Liver (tissue), 3 donors: ENCODE measurements at regions not wholly inside any gene's neighbourhood (a gene's known extent, or its start where the extent isn't known, plus 50 kb on each side); places are given as distances from the start of the nearest gene placed in this dataset.

Experiments used
- EGR1 ChIP-seq, 2 donors: IDR thresholded peaks; 2 replicates each; pipeline ENCODE4 v1.6.1; 2016 to 2018; ENCODE audit warnings: antibody characterized with exemption in 2 of 2, low read depth in 2 of 2
- GABPA ChIP-seq, 2 donors: IDR thresholded peaks in 1 of 2; conservative IDR thresholded peaks in 1 of 2; 2 replicates each; pipeline ENCODE4 v1.6.1; 2016; ENCODE audit warnings: antibody characterized with exemption in 2 of 2, mild to moderate bottlenecking in 1 of 2, moderate library complexity in 1 of 2
- NR2F2 ChIP-seq: IDR thresholded peaks from 2 replicates; pipeline ENCODE4 v1.6.1; 2016; ENCODE audit warnings: antibody characterized with exemption
- RAD21 ChIP-seq, 2 donors: IDR thresholded peaks; 2 replicates each; pipeline ENCODE4 v1.6.1; 2016; ENCODE audit warnings: antibody characterized with exemption in 2 of 2, mild to moderate bottlenecking in 2 of 2
- RXRA ChIP-seq, 2 donors: IDR thresholded peaks; 2 replicates each; pipeline ENCODE4 v1.6.1; 2017 to 2018; ENCODE audit warnings: antibody characterized with exemption in 2 of 2, mild to moderate bottlenecking in 1 of 2
- SP1 ChIP-seq: IDR thresholded peaks from 2 replicates; pipeline ENCODE4 v1.6.1; 2018; ENCODE audit warnings: antibody characterized with exemption, mild to moderate bottlenecking
- TAF1 ChIP-seq: conservative IDR thresholded peaks from 2 replicates; pipeline ENCODE4 v1.6.1; 2016; ENCODE audit warnings: antibody characterized with exemption, mild to moderate bottlenecking
- YY1 ChIP-seq: IDR thresholded peaks from 2 replicates; pipeline ENCODE4 v1.6.1; 2016; ENCODE audit warnings: antibody characterized with exemption, mild to moderate bottlenecking
- TF ChIP-seq, protein P1 (sequence below): fragments of 150-350 bp; IDR thresholded peaks from 2 replicates; pipeline ENCODE4 v1.5.1; 2017; ENCODE audit warnings: improper control_type of control experiment, low read depth, low read length; ENCODE audit not compliant: missing input control
- TF ChIP-seq, protein P2 (sequence below): IDR thresholded peaks from 2 replicates; pipeline ENCODE4 v1.6.1; 2016; ENCODE audit warnings: antibody characterized with exemption, mild to moderate bottlenecking
- TF ChIP-seq, protein P3 (sequence below): IDR thresholded peaks from 2 replicates; pipeline ENCODE4 v1.6.1; 2016; ENCODE audit warnings: antibody characterized with exemption
- donor health status: healthy.
- donor health status: healthy.

DNA sequence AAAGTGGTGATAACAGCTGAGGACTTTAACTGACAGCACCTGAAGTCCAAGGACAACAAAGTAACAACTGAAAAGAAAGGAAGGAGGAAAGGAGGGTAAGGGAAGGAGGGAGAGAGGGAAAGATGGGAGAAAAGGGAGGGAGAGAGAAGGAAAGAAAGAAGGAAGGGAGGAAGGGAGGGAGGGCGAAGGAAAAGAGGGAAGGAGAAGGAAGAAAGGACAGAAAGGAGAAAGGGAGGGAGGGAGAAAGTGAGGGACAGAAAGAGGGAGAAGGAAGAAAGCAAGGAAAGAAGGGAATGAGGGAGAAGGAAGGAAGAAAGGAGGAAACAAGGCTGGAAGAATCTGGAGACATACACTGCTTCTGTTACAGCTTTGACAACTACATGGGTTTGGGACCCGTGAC lies 494.4 kb downstream of the FUT8 start:
- no peak for TF ChIP-seq YY1
- TF ChIP-seq, protein P1, sequence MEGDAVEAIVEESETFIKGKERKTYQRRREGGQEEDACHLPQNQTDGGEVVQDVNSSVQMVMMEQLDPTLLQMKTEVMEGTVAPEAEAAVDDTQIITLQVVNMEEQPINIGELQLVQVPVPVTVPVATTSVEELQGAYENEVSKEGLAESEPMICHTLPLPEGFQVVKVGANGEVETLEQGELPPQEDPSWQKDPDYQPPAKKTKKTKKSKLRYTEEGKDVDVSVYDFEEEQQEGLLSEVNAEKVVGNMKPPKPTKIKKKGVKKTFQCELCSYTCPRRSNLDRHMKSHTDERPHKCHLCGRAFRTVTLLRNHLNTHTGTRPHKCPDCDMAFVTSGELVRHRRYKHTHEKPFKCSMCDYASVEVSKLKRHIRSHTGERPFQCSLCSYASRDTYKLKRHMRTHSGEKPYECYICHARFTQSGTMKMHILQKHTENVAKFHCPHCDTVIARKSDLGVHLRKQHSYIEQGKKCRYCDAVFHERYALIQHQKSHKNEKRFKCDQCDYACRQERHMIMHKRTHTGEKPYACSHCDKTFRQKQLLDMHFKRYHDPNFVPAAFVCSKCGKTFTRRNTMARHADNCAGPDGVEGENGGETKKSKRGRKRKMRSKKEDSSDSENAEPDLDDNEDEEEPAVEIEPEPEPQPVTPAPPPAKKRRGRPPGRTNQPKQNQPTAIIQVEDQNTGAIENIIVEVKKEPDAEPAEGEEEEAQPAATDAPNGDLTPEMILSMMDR: no peak
- TF ChIP-seq, protein P2, sequence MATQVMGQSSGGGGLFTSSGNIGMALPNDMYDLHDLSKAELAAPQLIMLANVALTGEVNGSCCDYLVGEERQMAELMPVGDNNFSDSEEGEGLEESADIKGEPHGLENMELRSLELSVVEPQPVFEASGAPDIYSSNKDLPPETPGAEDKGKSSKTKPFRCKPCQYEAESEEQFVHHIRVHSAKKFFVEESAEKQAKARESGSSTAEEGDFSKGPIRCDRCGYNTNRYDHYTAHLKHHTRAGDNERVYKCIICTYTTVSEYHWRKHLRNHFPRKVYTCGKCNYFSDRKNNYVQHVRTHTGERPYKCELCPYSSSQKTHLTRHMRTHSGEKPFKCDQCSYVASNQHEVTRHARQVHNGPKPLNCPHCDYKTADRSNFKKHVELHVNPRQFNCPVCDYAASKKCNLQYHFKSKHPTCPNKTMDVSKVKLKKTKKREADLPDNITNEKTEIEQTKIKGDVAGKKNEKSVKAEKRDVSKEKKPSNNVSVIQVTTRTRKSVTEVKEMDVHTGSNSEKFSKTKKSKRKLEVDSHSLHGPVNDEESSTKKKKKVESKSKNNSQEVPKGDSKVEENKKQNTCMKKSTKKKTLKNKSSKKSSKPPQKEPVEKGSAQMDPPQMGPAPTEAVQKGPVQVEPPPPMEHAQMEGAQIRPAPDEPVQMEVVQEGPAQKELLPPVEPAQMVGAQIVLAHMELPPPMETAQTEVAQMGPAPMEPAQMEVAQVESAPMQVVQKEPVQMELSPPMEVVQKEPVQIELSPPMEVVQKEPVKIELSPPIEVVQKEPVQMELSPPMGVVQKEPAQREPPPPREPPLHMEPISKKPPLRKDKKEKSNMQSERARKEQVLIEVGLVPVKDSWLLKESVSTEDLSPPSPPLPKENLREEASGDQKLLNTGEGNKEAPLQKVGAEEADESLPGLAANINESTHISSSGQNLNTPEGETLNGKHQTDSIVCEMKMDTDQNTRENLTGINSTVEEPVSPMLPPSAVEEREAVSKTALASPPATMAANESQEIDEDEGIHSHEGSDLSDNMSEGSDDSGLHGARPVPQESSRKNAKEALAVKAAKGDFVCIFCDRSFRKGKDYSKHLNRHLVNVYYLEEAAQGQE: no peak
- no peak for TF ChIP-seq TAF1
- TF ChIP-seq SP1: no peak
- TF ChIP-seq RAD21 (IDR thresholded peaks at IDR 0.05): no peak
- TF ChIP-seq, protein P3, sequence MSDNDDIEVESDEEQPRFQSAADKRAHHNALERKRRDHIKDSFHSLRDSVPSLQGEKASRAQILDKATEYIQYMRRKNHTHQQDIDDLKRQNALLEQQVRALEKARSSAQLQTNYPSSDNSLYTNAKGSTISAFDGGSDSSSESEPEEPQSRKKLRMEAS: no peak
- no peak for TF ChIP-seq RXRA (IDR thresholded peaks at IDR 0.05)
- no peak for TF ChIP-seq GABPA (IDR thresholded peaks at IDR 0.05 in 1 of 2, conservative IDR thresholded peaks at IDR 0.05 in 1 of 2)
- TF ChIP-seq NR2F2: no peak
- TF ChIP-seq EGR1 (IDR thresholded peaks at IDR 0.05; ENCODE audit: low read depth in 2 of 2): no peak
